ENCODE measurements at regions not wholly inside any gene's neighbourhood (a gene's known extent, or its start where the extent isn't known, plus 50 kb on each side); places are given as distances from the start of the nearest gene placed in this dataset.

DNA sequence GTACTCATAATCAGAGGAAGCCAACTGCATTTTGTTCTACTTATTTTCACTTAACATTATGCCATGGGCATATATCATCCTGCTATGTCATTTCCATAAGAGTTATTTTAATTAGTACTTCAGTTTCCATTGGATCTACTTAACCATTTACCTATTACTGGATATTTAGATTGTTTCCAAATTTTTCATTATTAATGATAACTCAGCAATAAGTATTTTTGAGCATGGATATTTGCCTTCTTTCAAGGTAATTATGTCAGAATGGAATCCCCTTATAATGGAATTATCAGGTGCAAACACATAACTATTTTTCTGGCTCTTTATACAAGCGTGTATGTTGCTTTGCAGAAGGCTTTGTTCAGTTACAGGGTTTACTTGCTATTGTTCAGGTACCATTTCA, 126.6 kb downstream of the RDH14 start:
- no peaks in the 10 kb centered on the region for H3K79me2 ChIP-seq (ENCODE audit: control insufficient read depth in 1 of 2, insufficient read depth in 2 of 2, low read length in 2 of 2)
- ChIA-PET POLR2A (ENCODE audit: partially characterized antibody) (no interaction called here), CTCF (ENCODE audit: partially characterized antibody) (interaction anchor here (0.6 to 2.1 kb wide), 4 partner anchors 11 to 1369 kb away, joined by 3 to 8 read pairs (median 5); no protein-coding TSS in a partner anchor)
- no peak overlapping the region for H3K23ac ChIP-seq (ENCODE audit: insufficient read length)
- TF ChIP-seq, protein P1, sequence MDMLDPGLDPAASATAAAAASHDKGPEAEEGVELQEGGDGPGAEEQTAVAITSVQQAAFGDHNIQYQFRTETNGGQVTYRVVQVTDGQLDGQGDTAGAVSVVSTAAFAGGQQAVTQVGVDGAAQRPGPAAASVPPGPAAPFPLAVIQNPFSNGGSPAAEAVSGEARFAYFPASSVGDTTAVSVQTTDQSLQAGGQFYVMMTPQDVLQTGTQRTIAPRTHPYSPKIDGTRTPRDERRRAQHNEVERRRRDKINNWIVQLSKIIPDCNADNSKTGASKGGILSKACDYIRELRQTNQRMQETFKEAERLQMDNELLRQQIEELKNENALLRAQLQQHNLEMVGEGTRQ (IDR thresholded peaks at IDR 0.05; ENCODE audit: low read length), result no peak
- TF ChIP-seq, protein P2, sequence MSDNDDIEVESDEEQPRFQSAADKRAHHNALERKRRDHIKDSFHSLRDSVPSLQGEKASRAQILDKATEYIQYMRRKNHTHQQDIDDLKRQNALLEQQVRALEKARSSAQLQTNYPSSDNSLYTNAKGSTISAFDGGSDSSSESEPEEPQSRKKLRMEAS (IDR thresholded peaks at IDR 0.05), result no peak
- TF ChIP-seq JUND (IDR thresholded peaks at IDR 0.05; ENCODE audit: low read length) (no peak), CHD1 (IDR thresholded peaks at IDR 0.05; ENCODE audit: low read depth, low read length) (no peak), TAF1 (IDR thresholded peaks at IDR 0.05; ENCODE audit: low read depth, low read length) (no peak), SRF (IDR thresholded peaks at IDR 0.05; ENCODE audit: low read depth, low read length) (no peak), KDM1A (IDR thresholded peaks at IDR 0.05; ENCODE audit: borderline replicate concordance, low read length) (no peak), GTF2F1 (IDR thresholded peaks at IDR 0.05; ENCODE audit: borderline replicate concordance, low read depth, low read length) (no peak)
- H3K4me3 ChIP-seq (ENCODE audit: extremely low read depth in 1 of 4, insufficient read depth in 2 of 4, low read depth in 3 of 4, low read length in 4 of 4), result no peak overlapping the region
- WGBS, 2 experiments (ENCODE audit: extremely low coverage in 1 of 2, insufficient coverage in 1 of 2, insufficient read length in 1 of 2, insufficient replicate concordance in 2 of 2, low coverage in 1 of 2, low lambda C conversion rate in 2 of 2, missing lambda C conversion rate in 1 of 2), result 90% methylated on average over 1 of the region's 1 CpG; no CpG with 5 or more reads in 1 of the 2 experiments
- no peaks in the 10 kb centered on the region for H3K27me3 ChIP-seq (replicated peaks in 1 of 4; ENCODE audit: control insufficient read depth in 3 of 4, extremely low read depth in 1 of 4, insufficient read depth in 3 of 4, low read length in 3 of 4)
- H3K4me2 ChIP-seq (ENCODE audit: insufficient read depth in 1 of 2, low read depth in 2 of 2, low read length in 2 of 2), result no peak overlapping the region
- H2BK20ac ChIP-seq (ENCODE audit: low read length), result no peak overlapping the region
- no peak overlapping the region for H3K18ac ChIP-seq (ENCODE audit: extremely low read depth, low read length)
- H3K4me1 ChIP-seq (replicated peaks in 1 of 4; ENCODE audit: control insufficient read depth in 3 of 4, insufficient read depth in 4 of 4, low read length in 3 of 4), result no peaks in the 10 kb centered on the region
- no peaks in the 10 kb centered on the region for H3K79me1 ChIP-seq (ENCODE audit: low read depth, low read length)
- no peak overlapping the region for H4K8ac ChIP-seq (ENCODE audit: extremely low read depth, insufficient read depth, low read length)
- H2BK120ac ChIP-seq (replicated peaks; ENCODE audit: low read depth, low read length), result no peak overlapping the region
- no peak overlapping the region for H3K14ac ChIP-seq (ENCODE audit: insufficient read length)
- no peaks in the 10 kb centered on the region for H3K36me3 ChIP-seq (ENCODE audit: control insufficient read depth in 2 of 4, insufficient read depth in 4 of 4, low read length in 3 of 4)
- no peak overlapping the region for H2AK5ac ChIP-seq (ENCODE audit: low read depth, low read length)
- H4K5ac ChIP-seq (ENCODE audit: insufficient read length, low read depth, low read length), result no peak overlapping the region
- DNase-seq (ENCODE audit: low read depth in 1 of 2, low spot score in 2 of 2), result no peak
- no peaks in the 10 kb centered on the region for H3K9me3 ChIP-seq (ENCODE audit: insufficient read depth in 2 of 2, low read depth in 1 of 2, low read length in 1 of 2)
- H3K56ac ChIP-seq (replicated peaks; ENCODE audit: insufficient read length, low read depth, low read length), result no peak overlapping the region
- H2BK15ac ChIP-seq (ENCODE audit: low read length), result no peak overlapping the region
- H3K27ac ChIP-seq (ENCODE audit: low read depth, low read length), result no peak overlapping the region
- H2AFZ ChIP-seq (ENCODE audit: low read length), result no peak overlapping the region
- H4K20me1 ChIP-seq (replicated peaks in 1 of 2; ENCODE audit: control insufficient read depth in 1 of 2, insufficient read depth in 2 of 2, low read length in 2 of 2), result no peaks in the 10 kb centered on the region
- H2BK12ac ChIP-seq (ENCODE audit: low read depth, low read length), result no peak overlapping the region
- no peak overlapping the region for H4K91ac ChIP-seq (replicated peaks; ENCODE audit: insufficient read length, low read length)
- FAIRE-seq, result no peak
- no peak overlapping the region for H3K9ac ChIP-seq (replicated peaks in 1 of 4; ENCODE audit: extremely low read depth in 1 of 4, low read depth in 3 of 4, low read length in 3 of 4)
- H3K4ac ChIP-seq (replicated peaks; ENCODE audit: insufficient read length, low read depth, low read length), result no peak overlapping the region
- no peaks in the 10 kb centered on the region for H3K23me2 ChIP-seq (ENCODE audit: low read depth, low read length)
- H2BK5ac ChIP-seq (ENCODE audit: low read depth, low read length), result no peak overlapping the region
